GM12873 (cell line): ENCODE measurements at regions not wholly inside any gene's neighbourhood (a gene's known extent, or its start where the extent isn't known, plus 50 kb on each side); places are given as distances from the start of the nearest gene placed in this dataset.

Experiments
- CTCF ChIP-seq: IDR thresholded peaks from 2 replicates; pipeline ENCODE4 v1.5.1; 2012; ENCODE audit warnings: low read depth, mild to moderate bottlenecking, moderate library complexity, low read length, control low read depth; ENCODE audit not compliant: insufficient read depth; ENCODE audit errors: missing control alignments

GRCh38 chr5:164578911-164579310, 1073.5 kb downstream of the MAT2B start:
- no peak for TF ChIP-seq CTCF

DNA sequence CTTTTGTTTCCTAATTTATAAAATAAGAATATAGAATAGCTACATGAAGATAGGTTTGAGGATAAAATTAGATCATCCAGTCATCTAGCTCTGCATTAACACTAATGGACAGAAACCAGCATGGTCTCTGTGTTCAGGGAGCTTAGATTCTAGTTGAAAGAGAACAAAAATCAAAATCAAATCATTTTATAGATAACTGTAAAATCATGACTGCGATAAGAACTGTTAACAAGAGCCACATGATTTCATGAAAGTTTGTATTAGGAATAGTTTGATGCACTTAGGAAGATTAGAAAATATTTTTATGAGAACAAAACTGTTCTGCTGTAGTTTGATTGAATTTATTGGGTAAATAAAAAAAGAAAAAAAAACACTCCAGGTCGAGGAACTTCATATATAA, 1074.7 kb downstream of the MAT2B start:
- TF ChIP-seq CTCF, result no peak

DNA sequence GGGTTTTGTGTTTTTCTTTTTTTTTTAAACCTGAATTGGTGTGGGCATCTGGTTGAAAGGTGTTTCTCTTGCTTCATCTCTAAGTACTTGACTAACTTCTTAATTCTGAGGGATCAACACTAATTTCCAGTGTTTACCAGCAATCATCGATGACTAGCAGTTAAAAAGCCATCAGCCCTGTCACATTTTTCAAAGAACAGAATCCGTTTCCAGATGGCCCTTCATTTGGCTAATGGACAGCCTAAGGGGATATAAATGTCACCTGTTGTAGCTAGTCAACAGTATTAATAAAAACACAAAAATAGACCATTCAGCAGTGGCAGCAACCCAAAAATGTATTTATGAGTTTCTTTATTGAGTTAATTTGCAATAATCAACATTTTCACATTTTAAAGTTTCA, 1076.5 kb downstream of the MAT2B start:
- TF ChIP-seq CTCF, result no peak

DNA sequence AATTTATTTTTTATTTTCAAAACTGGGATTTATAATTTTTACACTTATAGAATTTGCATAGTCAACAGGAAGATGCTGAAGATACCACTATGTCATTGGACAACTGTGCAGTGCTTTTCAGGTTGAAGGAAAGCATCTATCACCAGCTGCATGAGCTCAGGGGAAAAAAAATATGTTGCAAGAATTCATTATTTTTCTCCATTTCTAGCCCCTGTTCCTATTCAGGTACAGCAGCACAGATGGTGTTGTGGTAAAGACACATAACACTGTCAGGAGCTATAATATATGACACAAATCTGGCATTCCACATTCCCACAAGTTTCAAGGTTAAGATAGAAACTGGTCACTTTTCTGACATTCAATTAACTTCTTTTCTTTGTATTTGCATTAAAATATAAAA, 1088.6 kb downstream of the MAT2B start:
- no peak for TF ChIP-seq CTCF

DNA sequence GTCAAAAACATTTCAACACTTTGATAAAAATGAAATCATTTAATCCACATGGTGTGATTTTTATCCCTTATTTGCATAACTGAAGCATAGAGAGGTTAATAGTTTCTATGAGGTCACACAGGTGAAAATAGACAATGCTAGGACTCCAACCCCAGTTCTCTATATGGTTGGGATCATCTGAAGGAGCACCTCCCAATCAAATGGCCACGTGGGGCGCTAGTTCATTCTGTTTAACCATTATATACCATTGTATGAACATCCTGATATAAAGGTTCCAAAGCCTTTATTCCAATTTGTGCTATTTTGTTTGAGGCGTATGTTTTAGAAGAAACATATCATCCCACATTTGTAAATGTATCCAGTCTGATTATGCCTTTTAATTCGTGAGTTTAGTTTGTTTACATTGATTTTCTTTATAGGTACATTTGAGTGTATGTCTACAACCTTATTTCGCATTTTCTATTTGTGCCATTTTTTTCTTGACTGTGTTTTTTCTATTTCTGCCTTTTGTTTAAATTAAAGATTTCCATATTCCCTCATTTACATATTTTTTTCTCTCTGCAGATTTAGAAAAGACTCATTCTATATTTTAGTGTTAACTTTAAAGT, 1092.0 kb downstream of the MAT2B start:
- peak; percentile 55 for TF ChIP-seq CTCF

DNA sequence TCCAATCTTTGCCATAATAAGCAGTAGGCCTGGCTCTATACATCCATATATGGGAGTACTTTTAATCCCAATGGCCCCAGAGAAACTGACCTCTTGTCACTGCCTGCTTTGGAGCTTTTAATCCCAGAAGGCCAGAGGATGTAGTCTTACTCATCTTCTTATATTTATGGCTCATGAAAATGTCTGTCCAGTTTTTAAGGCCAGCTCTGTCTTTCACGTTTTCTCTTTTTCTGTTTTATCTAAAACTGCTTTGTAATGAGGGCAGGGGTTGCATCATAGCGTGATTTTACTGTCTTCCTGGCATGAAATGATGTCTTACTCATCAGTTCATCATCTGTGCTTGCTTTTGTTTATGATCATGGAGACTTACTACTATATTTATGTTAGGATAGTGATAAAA, 1094.9 kb downstream of the MAT2B start:
- no peak for TF ChIP-seq CTCF

DNA sequence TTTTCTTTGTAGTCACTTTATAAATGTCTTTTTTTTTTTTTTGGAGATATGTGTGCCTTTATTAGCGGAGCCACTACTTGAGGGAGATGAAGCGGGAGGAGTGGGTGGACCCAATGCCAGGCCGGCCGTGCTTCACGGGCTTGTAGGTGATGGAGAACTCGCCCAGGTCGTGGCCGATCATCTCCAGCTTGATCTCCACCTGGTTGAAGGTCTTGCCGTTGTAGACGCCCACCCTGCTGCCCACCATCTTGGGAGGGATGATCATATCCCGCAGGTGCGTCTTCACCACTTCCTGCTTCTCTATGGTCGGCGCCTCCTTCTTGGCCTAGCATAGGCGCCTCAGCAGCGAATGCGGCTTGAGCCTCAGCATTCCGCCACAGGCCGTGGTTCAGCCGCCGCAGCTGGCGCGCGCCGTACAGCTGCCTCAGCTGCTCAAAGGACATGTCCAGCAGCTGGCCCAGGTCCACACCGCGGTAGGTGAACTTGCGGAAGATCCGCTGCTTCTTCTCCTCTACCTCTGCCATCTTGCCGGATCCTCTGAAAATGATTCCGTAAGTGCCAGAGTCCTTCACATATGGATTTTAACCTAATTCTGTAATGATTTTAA, 1095.6 kb downstream of the MAT2B start:
- TF ChIP-seq CTCF, result no peak
